ENCODE measurements at regions not wholly inside any gene's neighbourhood (a gene's known extent, or its start where the extent isn't known, plus 50 kb on each side); places are given as distances from the start of the nearest gene placed in this dataset.
"Not testable (repeated sequence)": the region's sequence is repeated elsewhere in the genome, so short reads cannot be mapped to it uniquely, and the experiment has no call there.

DNA sequence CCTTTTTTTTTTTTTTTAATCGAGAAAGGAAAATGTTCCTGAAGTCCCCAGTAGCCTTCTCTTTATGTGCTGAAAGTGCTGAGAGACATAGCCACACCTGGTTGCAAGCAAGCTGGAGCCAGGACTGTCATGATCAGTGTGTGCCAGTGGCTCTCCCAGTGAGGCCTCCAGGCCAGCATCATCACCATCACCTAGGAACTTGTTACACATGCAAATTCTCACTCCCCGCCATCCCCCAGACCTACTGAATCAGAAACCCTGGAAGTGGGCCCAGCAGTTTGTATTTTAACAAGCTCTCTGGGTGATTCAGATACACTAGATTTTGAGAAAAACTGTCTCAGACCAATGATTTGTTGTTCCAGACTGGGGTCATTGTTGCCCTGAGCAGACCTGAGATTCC, 181.9 kb upstream of the GLRA1 start:
- H3K27me3 ChIP-seq (ENCODE audit: low read depth): no peaks in the 10 kb centered on the region; the same call in 1 of the 2 replicates
- H3K4me1 ChIP-seq: no peaks in the 10 kb centered on the region
- H3K36me3 ChIP-seq (replicated peaks): no peaks in the 10 kb centered on the region
- in situ Hi-C loops (cut with MboI; ENCODE audit: low sequenced_read_pairs): no loop called here
- no peak for DNase-seq (ENCODE audit: low spot score in 2 of 2)
- H3K9me3 ChIP-seq: no peaks in the 10 kb centered on the region
- H3K4me3 ChIP-seq: no peak overlapping the region

DNA sequence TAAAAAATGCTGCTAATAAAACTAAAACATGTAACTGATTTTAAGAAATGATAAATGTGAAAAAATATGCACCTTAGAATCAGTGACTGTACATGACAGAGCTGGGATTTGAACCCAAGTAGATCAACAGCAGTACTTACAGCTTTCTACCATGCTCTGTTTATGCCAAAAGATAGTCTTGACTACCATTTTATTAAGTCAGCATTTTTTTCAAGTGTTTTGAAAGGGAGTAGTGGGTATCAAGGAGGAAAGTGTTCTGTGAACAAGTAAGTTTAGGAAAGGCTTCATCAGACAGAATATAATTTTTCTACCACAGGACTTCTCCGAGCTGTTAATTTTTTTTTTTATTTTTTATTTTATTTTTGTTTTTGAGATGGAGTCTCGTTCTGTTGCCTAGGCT, 180.4 kb upstream of the GLRA1 start:
- in situ Hi-C loops (cut with MboI; ENCODE audit: low sequenced_read_pairs): no loop called here
- H3K27me3 ChIP-seq (ENCODE audit: low read depth): no peaks in the 10 kb centered on the region; the same call in 1 of the 2 replicates
- no peak for DNase-seq (ENCODE audit: low spot score in 2 of 2)
- no peaks in the 10 kb centered on the region for H3K36me3 ChIP-seq (replicated peaks)
- no peak overlapping the region for H3K4me3 ChIP-seq
- no peaks in the 10 kb centered on the region for H3K9me3 ChIP-seq
- H3K4me1 ChIP-seq: no peaks in the 10 kb centered on the region

DNA sequence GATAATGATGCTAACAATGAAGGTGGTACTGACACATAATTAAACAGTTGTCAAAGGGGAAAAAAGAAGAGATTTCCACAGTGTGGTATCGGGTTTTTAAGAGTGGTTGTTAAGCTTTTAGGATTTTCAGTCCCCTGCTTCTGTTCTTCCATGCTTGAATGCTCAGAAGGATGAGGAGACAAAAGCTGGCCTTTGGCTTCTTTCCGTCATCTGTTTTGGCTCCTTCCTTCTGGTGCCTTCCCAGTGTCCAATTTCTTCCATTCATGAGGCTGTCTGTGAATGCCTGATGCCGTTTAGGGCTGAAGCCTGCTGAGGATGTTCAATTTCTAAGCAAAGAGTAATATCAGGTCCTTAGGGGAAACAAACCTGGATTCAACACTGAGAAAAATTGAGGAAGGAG, 179.6 kb upstream of the GLRA1 start:
- in situ Hi-C loops (cut with MboI; ENCODE audit: low sequenced_read_pairs): no loop called here
- DNase-seq (ENCODE audit: low spot score in 2 of 2): no peak
- Histone ChIP-seq H3K4me1 (no peaks in the 10 kb centered on the region), H3K36me3 (replicated peaks) (no peaks in the 10 kb centered on the region), H3K4me3 (no peak overlapping the region), H3K9me3 (no peaks in the 10 kb centered on the region), H3K27me3 (ENCODE audit: low read depth) (no peaks in the 10 kb centered on the region; the same call in 1 of the 2 replicates)

DNA sequence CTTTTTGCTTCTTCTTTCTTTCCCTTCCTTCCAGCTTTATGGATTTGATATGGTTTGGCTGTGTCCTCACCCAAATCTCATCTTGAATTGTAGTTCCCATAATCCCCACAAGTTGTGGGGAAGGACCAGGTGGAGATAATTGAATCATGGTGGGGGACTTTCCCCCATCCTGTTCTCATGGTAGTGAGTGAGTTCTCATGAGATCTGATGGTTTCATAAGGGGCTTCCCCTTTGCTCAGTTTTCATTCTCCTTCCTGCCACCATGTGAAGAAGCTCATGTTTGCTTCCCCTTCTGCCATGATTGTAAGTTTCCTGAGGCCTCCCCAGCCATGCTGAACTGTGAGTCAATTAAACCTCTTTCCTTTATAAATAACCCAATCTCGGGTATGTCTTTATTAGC, 178.3 kb upstream of the GLRA1 start:
- H3K36me3 ChIP-seq (replicated peaks); H3K4me1 ChIP-seq; in situ Hi-C loops (cut with MboI; ENCODE audit: low sequenced_read_pairs); H3K4me3 ChIP-seq; H3K27me3 ChIP-seq (ENCODE audit: low read depth); DNase-seq (ENCODE audit: low spot score in 2 of 2); H3K9me3 ChIP-seq: not testable (repeated sequence)

DNA sequence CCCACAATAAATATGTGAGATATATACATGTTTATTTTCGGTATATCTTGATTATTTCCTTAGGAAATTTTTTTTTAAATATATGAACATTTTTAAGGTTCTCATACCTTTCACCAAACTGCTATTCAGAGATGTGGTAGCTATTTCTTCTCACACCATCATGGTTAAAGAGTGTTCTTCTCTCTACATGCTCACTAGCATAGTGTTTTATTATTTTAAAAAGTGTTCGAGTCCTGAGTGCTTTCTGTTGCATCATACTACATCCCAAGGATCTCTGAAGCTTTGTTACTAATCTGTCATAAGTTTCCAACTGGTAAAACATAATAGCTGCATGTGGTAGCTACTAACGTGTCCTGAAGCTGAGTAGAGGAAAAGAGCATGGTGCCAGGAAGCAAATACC, 177.4 kb upstream of the GLRA1 start:
- no peak for DNase-seq (ENCODE audit: low spot score in 2 of 2)
- no peaks in the 10 kb centered on the region for H3K9me3 ChIP-seq
- no peak overlapping the region for H3K4me3 ChIP-seq
- H3K4me1 ChIP-seq: no peaks in the 10 kb centered on the region
- H3K27me3 ChIP-seq (ENCODE audit: low read depth): no peaks in the 10 kb centered on the region; the same call in 1 of the 2 replicates
- no peaks in the 10 kb centered on the region for H3K36me3 ChIP-seq (replicated peaks)
- in situ Hi-C loops (cut with MboI; ENCODE audit: low sequenced_read_pairs): no loop called here

DNA sequence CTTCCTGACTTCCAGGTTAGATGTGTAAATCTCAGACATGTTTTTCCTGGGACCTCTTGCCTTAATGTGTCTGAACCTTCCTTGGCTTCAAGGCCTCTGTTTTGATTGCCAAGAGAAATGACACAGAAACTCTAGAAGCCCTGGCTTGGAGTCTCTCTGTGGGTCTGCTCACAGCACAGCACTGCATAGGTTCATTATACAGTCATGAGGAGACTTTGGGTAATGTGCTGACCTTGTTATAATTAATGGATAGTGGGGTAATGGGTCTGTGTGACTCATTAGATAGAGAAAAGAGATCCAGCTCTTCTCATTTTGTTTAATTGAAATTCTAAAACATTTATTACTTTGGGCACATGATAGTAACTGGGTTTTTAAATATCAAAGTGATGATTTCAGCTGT, 175.8 kb upstream of the GLRA1 start:
- Histone ChIP-seq H3K4me1 (no peaks in the 10 kb centered on the region), H3K27me3 (ENCODE audit: low read depth) (no peaks in the 10 kb centered on the region; the same call in 1 of the 2 replicates), H3K4me3 (no peak overlapping the region), H3K36me3 (replicated peaks) (no peaks in the 10 kb centered on the region), H3K9me3 (no peaks in the 10 kb centered on the region)
- in situ Hi-C loops (cut with MboI; ENCODE audit: low sequenced_read_pairs): no loop called here
- DNase-seq (ENCODE audit: low spot score in 2 of 2): no peak

DNA sequence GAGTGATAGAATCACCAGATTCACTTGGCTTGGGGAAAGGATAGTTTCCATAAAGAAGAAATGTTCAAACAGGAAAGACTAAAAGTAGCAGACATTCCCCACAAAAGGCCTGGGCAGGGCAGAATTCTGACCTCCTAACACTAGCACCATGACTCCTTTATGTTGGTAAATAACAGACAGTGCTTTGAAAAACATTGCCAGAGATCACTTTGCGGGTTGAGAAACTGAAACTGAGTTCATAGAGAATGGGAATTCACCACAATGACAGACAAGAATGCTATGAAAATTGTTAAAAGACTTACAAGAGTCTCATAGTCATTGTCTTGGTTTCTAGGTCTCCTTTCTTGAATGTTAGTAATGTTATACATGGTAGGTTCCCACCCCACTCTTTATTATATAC, 172.5 kb upstream of the GLRA1 start:
- no peaks in the 10 kb centered on the region for H3K36me3 ChIP-seq (replicated peaks)
- no peak for DNase-seq (ENCODE audit: low spot score in 2 of 2)
- no peaks in the 10 kb centered on the region; the same call in 1 of the 2 replicates for H3K27me3 ChIP-seq (ENCODE audit: low read depth)
- no peaks in the 10 kb centered on the region for H3K4me1 ChIP-seq
- no peak overlapping the region for H3K4me3 ChIP-seq
- no peaks in the 10 kb centered on the region for H3K9me3 ChIP-seq
- in situ Hi-C loops (cut with MboI; ENCODE audit: low sequenced_read_pairs): no loop called here

DNA sequence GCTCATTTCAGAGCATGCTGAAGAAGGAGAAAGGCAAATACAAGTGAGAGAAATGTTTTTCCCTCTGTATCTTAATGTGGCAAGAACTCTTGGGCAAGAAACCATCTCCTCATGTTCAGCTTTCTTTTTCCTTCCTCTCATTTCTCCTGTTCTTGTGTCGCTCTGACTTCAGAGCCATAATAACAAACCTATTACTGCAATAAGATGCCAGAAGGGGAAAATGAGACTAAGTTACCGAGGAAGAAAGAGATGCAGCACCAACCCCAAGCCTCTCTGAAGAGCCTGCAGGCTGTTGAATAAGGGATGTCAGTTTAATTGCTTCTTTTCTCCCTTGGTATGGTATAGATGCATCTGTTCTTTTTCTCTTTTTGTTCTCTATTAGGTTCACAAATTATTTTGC, 170.1 kb upstream of the GLRA1 start:
- in situ Hi-C loops (cut with MboI; ENCODE audit: low sequenced_read_pairs): no loop called here
- Histone ChIP-seq H3K27me3 (ENCODE audit: low read depth) (no peaks in the 10 kb centered on the region), H3K4me3 (no peak overlapping the region), H3K4me1 (no peaks in the 10 kb centered on the region), H3K9me3 (no peaks in the 10 kb centered on the region), H3K36me3 (replicated peaks) (no peaks in the 10 kb centered on the region)
- DNase-seq (ENCODE audit: low spot score in 2 of 2): no peak

DNA sequence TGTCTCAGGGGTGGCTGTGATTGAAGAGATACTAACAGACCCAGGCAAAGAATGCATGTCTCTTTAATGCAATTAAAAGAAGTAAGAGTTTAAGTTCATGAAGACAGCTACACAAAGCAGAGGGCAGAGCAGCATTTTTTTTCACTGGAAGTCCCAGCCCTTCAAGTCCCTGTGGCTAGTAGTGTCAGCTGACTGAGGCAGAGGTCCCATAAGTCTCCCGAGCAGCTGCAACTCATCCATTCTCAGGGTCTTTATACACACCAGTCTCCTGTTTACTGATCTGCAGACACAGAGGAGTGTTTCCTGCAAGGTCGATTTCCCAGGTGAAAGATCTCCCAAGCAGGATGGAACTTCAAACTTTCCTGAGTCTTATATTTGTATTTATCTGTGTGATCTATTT, 169.4 kb upstream of the GLRA1 start:
- in situ Hi-C loops (cut with MboI; ENCODE audit: low sequenced_read_pairs): no loop called here
- no peaks in the 10 kb centered on the region for H3K9me3 ChIP-seq
- no peaks in the 10 kb centered on the region for H3K36me3 ChIP-seq (replicated peaks)
- no peak for DNase-seq (ENCODE audit: low spot score in 2 of 2)
- no peaks in the 10 kb centered on the region for H3K4me1 ChIP-seq
- H3K27me3 ChIP-seq (ENCODE audit: low read depth): no peaks in the 10 kb centered on the region
- no peak overlapping the region for H3K4me3 ChIP-seq

DNA sequence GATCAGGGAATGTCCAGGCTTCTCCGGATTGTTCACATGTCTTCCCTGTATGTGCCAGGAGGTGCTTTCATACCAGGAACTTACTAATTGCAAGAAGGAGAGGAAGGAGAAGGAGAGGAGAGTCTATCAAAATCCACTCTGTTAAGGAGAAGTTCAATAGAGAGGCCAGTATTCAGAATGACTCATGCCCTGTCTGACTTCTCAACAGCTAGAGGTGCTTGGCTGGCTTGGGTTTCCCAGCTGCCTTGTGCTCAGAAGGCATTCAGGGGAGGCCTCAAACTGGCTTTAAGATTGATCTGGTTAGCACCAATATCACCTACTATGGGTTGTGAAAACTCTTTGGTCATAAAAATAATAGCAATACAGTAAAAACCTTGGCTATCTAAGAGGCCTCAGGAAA, 167.9 kb upstream of the GLRA1 start:
- H3K9me3 ChIP-seq: no peaks in the 10 kb centered on the region
- H3K4me1 ChIP-seq: no peaks in the 10 kb centered on the region
- no peak for DNase-seq (ENCODE audit: low spot score in 2 of 2)
- H3K36me3 ChIP-seq (replicated peaks): no peaks in the 10 kb centered on the region
- no peak overlapping the region for H3K4me3 ChIP-seq
- in situ Hi-C loops (cut with MboI; ENCODE audit: low sequenced_read_pairs): no loop called here
- H3K27me3 ChIP-seq (ENCODE audit: low read depth): no peaks in the 10 kb centered on the region

DNA sequence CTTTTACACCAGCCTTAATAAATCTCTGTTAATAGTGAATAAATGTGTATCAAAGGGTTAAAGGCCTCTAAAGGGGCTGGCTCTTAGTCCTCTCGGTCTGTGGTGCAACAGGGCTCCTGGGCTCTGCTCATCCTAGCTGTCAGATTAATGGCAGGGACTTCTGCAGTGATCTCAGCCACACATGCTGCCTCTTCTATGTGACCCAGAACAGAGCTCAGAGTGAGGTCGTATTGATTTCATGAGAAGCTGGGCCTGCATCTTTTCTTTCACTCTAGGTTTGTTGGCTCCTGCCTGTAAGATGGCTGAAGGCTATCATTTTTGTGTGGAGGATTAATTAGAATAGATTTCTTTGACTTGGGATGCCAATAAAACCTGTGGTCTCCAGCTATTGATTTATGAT, 165.0 kb upstream of the GLRA1 start:
- no peaks in the 10 kb centered on the region for H3K36me3 ChIP-seq (replicated peaks)
- H3K9me3 ChIP-seq: no peaks in the 10 kb centered on the region
- no peaks in the 10 kb centered on the region for H3K27me3 ChIP-seq (ENCODE audit: low read depth)
- no peak overlapping the region for H3K4me3 ChIP-seq
- no peak for DNase-seq (ENCODE audit: low spot score in 2 of 2)
- in situ Hi-C loops (cut with MboI; ENCODE audit: low sequenced_read_pairs): no loop called here
- no peaks in the 10 kb centered on the region for H3K4me1 ChIP-seq

DNA sequence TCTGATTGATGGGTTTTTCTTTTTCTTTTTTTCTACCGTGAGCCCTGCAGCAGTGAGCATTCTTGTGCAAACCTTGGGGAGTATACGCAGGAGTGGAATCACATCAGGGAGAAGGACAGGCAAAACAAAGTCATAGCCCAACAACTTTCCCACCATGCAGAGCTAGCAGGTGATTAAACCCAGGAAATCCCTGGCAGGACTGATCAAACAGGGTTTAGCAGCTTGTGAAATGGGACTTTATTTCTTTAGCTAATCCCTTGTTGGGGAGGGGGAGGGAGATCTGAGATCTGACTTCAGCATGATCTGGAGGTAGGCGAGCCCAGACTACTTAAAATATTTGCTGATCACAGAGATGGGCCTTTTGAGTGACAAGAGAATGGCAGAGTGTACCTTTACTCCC, 162.0 kb upstream of the GLRA1 start:
- Histone ChIP-seq H3K9me3 (no peaks in the 10 kb centered on the region), H3K36me3 (replicated peaks) (no peaks in the 10 kb centered on the region), H3K27me3 (ENCODE audit: low read depth) (no peaks in the 10 kb centered on the region), H3K4me3 (no peak overlapping the region), H3K4me1 (no peaks in the 10 kb centered on the region)
- in situ Hi-C loops (cut with MboI; ENCODE audit: low sequenced_read_pairs): no loop called here
- DNase-seq (ENCODE audit: low spot score in 2 of 2): no peak

DNA sequence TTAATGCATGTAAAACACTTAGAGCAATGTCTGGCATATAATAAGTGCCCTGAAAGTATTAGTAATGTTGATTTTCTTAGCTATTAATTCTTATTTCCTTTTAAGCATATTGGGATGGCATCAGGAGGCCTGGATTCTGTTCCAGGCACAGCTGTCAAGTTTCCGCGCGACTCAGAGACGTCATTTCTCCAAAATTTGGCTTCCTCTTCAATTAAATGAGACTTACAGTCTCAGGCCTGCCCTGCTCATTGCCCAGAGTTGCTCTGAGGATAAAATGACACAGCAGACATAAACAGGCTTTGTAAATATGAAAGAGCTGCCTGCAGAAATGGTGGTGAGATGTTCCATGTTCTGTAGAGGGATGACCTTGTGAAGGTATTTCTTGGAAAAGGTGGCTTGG, 159.8 kb upstream of the GLRA1 start:
- in situ Hi-C loops (cut with MboI; ENCODE audit: low sequenced_read_pairs): no loop called here
- Histone ChIP-seq H3K4me3 (no peak overlapping the region), H3K36me3 (replicated peaks) (no peaks in the 10 kb centered on the region), H3K4me1 (no peaks in the 10 kb centered on the region), H3K27me3 (ENCODE audit: low read depth) (no peaks in the 10 kb centered on the region), H3K9me3 (no peaks in the 10 kb centered on the region)
- DNase-seq (ENCODE audit: low spot score in 2 of 2): no peak

DNA sequence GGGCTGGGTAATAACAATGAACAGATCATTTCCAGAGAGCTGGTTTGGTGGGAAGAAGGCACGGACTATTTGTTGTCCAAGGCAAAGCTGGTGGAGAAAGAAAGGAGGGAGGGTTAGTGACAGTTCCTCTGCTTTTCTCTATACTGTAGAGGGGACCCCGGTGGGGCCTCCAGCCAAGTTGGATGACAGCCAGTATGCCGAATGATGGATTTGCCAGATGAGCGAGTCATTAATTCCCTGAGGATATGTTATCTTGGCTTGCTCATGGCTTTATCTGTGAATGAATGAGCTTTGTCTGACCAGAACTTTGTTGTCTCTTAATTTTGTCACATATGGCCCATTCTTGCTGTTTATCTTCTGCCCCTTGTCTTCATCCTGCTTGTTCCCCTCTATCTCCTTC, 158.6 kb upstream of the GLRA1 start:
- H3K4me3 ChIP-seq: no peak overlapping the region
- in situ Hi-C loops (cut with MboI; ENCODE audit: low sequenced_read_pairs): no loop called here
- H3K9me3 ChIP-seq: no peaks in the 10 kb centered on the region
- no peaks in the 10 kb centered on the region for H3K4me1 ChIP-seq
- no peaks in the 10 kb centered on the region for H3K36me3 ChIP-seq (replicated peaks)
- H3K27me3 ChIP-seq (ENCODE audit: low read depth): no peaks in the 10 kb centered on the region
- DNase-seq (ENCODE audit: low spot score in 2 of 2): no peak

DNA sequence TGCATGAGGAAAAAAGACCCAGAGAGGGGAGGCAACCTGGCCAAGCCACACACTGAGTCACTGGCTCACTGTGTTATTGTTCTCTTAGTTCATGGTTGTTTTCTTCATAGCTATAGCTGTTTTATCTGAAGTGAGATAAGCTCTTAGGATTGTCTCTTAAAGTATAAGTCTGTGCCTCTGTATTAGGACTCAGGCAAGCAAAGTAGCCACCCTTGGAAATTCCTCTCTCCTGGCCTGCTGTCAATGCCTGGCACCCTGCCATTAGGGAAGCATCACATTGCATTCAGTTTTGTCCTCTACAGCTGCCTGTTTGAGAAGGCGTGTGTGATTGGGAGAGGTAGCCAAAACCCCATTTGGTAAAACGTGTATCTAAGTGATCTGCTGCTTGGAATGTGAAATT, 147.4 kb upstream of the GLRA1 start:
- Histone ChIP-seq H3K9me3 (no peaks in the 10 kb centered on the region), H3K4me1 (no peaks in the 10 kb centered on the region), H3K27me3 (ENCODE audit: low read depth) (no peaks in the 10 kb centered on the region), H3K4me3 (no peak overlapping the region), H3K36me3 (replicated peaks) (no peaks in the 10 kb centered on the region)
- in situ Hi-C loops (cut with MboI; ENCODE audit: low sequenced_read_pairs): no loop called here
- DNase-seq (ENCODE audit: low spot score in 2 of 2): no peak

Measured in HAP-1 (cell line).